Spleen (tissue), 7 donors: ENCODE measurements at regions not wholly inside any gene's neighbourhood (a gene's known extent, or its start where the extent isn't known, plus 50 kb on each side); places are given as distances from the start of the nearest gene placed in this dataset.

Experiments used
- POLR2A ChIP-seq, 3 donors: fragments of 450-650 bp; IDR thresholded peaks; one replicate each; pipeline ENCODE4 v1.5.1; 2017; ENCODE audit warnings: antibody characterized with exemption in 3 of 3, mild to moderate bottlenecking in 1 of 3
- POLR2AphosphoS5 ChIP-seq, 3 donors: sonication (generic); formaldehyde crosslinking; IDR thresholded peaks; one replicate each; pipeline ENCODE4 v1.5.1; 2017; ENCODE audit warnings: antibody characterized with exemption in 3 of 3
- TF ChIP-seq, protein P1 (sequence below), 11 experiments: fragments of 200-600 bp in 7 of 11; fragments of 450-650 bp in 4 of 11; sonication (generic) in 4 of 11; IDR thresholded peaks in 8 of 11; conservative IDR thresholded peaks in 3 of 11; 1 replicate in 7 of 11; 2 replicates in 4 of 11; pipeline versions ENCODE4 v1.4.0 to v1.8.0; 2016 to 2021; ENCODE audit warnings: antibody characterized with exemption in 11 of 11, inconsistent platforms in 4 of 11, mild to moderate bottlenecking in 1 of 11
- donor health status: DM: no; HTN: no; CAD: no; lungs with moderate emphysema.
- donor health status: DM: no; HTN: no; CAD: no.
- donor health status: DM: no; HTN: no; CAD: no.

GRCh38 chr6:156701966-156702365 lies 75.2 kb upstream of the ARID1B start:
- TF ChIP-seq, protein P1, sequence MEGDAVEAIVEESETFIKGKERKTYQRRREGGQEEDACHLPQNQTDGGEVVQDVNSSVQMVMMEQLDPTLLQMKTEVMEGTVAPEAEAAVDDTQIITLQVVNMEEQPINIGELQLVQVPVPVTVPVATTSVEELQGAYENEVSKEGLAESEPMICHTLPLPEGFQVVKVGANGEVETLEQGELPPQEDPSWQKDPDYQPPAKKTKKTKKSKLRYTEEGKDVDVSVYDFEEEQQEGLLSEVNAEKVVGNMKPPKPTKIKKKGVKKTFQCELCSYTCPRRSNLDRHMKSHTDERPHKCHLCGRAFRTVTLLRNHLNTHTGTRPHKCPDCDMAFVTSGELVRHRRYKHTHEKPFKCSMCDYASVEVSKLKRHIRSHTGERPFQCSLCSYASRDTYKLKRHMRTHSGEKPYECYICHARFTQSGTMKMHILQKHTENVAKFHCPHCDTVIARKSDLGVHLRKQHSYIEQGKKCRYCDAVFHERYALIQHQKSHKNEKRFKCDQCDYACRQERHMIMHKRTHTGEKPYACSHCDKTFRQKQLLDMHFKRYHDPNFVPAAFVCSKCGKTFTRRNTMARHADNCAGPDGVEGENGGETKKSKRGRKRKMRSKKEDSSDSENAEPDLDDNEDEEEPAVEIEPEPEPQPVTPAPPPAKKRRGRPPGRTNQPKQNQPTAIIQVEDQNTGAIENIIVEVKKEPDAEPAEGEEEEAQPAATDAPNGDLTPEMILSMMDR (IDR thresholded peaks at IDR 0.05 in 8 of 11, conservative IDR thresholded peaks at IDR 0.05 in 3 of 11): no peak
- TF ChIP-seq POLR2AphosphoS5 (IDR thresholded peaks at IDR 0.05): no peak
- no peak for TF ChIP-seq POLR2A (IDR thresholded peaks at IDR 0.05)
